Fibroblast of peridontal ligament (primary cell): ENCODE measurements at regions not wholly inside any gene's neighbourhood (a gene's known extent, or its start where the extent isn't known, plus 50 kb on each side); places are given as distances from the start of the nearest gene placed in this dataset.
"Not testable (repeated sequence)": the region's sequence is repeated elsewhere in the genome, so short reads cannot be mapped to it uniquely, and the experiment has no call there.

Source experiments
- DNase-seq: peaks from one replicate; pipeline ENCODE4 v3.0.0-alpha.2; 2010; ENCODE audit errors: extremely low read depth

GRCh38 chr17:70320673-70321345, 151.5 kb downstream of the KCNJ2 start:
- peak; percentile 38 for DNase-seq

- DNase-seq = no peak
Observed at GRCh38 chr17:70321352-70321751, 152.0 kb downstream of the KCNJ2 start.

GRCh38 chr17:70323269-70323668, 153.9 kb downstream of the KCNJ2 start:
- no peak for DNase-seq

- DNase-seq = no peak
Observed at GRCh38 chr17:70324031-70324430, 154.7 kb downstream of the KCNJ2 start.

- DNase-seq = no peak
Observed at GRCh38 chr17:70327279-70327678, 157.9 kb downstream of the KCNJ2 start.

GRCh38 chr17:70327723-70328122, 158.4 kb downstream of the KCNJ2 start:
- no peak for DNase-seq

GRCh38 chr17:70329721-70330120, 160.4 kb downstream of the KCNJ2 start:
- no peak for DNase-seq

- DNase-seq = not testable (repeated sequence)
Observed at GRCh38 chr17:70331066-70331465, 161.7 kb downstream of the KCNJ2 start.

- no peak for DNase-seq
Observed at GRCh38 chr17:70332356-70333210, 163.3 kb downstream of the KCNJ2 start.

GRCh38 chr17:70336411-70336810, 167.1 kb downstream of the KCNJ2 start:
- DNase-seq = no peak

GRCh38 chr17:70338946-70339354, 169.6 kb downstream of the KCNJ2 start:
- DNase-seq = no peak

GRCh38 chr17:70343114-70343513, 173.8 kb downstream of the KCNJ2 start:
- DNase-seq = no peak

GRCh38 chr17:70344386-70345060, 175.2 kb downstream of the KCNJ2 start:
- DNase-seq = peak; percentile 60

- DNase-seq = no peak
Observed at GRCh38 chr17:70345061-70345460, 175.7 kb downstream of the KCNJ2 start.

- DNase-seq = no peak
Observed at GRCh38 chr17:70352834-70353233, 183.5 kb downstream of the KCNJ2 start.

- DNase-seq = no peak
Observed at GRCh38 chr17:70353408-70354092, 184.2 kb downstream of the KCNJ2 start.

GRCh38 chr17:70355185-70355584, 185.9 kb downstream of the KCNJ2 start:
- peak; percentile 8 for DNase-seq

- DNase-seq = no peak
Observed at GRCh38 chr17:70357190-70357589, 187.9 kb downstream of the KCNJ2 start.

GRCh38 chr17:70365091-70365583, 195.8 kb downstream of the KCNJ2 start:
- DNase-seq = peak; percentile 64

- no peak for DNase-seq
Observed at GRCh38 chr17:70366386-70366785, 197.1 kb downstream of the KCNJ2 start.

GRCh38 chr17:70368011-70368410, 198.7 kb downstream of the KCNJ2 start:
- DNase-seq = no peak

GRCh38 chr17:70369391-70369790, 200.1 kb downstream of the KCNJ2 start:
- peak; percentile 41 for DNase-seq
